B cell (primary cell): ENCODE measurements at regions not wholly inside any gene's neighbourhood (a gene's known extent, or its start where the extent isn't known, plus 50 kb on each side); places are given as distances from the start of the nearest gene placed in this dataset.

Experiments used
- EZH2 ChIP-seq: IDR thresholded peaks from 2 replicates; pipeline ENCODE4 v1.6.1; 2012; ENCODE audit warnings: borderline replicate concordance, low read depth, mild to moderate bottlenecking, moderate library complexity, low read length; ENCODE audit not compliant: insufficient read depth, poor library complexity, severe bottlenecking
- TF ChIP-seq, protein P1 (sequence below): fragments of 200-600 bp; IDR thresholded peaks from one replicate; pipeline ENCODE4 v1.8.0; 2022; ENCODE audit warnings: antibody characterized with exemption, mild to moderate bottlenecking

DNA sequence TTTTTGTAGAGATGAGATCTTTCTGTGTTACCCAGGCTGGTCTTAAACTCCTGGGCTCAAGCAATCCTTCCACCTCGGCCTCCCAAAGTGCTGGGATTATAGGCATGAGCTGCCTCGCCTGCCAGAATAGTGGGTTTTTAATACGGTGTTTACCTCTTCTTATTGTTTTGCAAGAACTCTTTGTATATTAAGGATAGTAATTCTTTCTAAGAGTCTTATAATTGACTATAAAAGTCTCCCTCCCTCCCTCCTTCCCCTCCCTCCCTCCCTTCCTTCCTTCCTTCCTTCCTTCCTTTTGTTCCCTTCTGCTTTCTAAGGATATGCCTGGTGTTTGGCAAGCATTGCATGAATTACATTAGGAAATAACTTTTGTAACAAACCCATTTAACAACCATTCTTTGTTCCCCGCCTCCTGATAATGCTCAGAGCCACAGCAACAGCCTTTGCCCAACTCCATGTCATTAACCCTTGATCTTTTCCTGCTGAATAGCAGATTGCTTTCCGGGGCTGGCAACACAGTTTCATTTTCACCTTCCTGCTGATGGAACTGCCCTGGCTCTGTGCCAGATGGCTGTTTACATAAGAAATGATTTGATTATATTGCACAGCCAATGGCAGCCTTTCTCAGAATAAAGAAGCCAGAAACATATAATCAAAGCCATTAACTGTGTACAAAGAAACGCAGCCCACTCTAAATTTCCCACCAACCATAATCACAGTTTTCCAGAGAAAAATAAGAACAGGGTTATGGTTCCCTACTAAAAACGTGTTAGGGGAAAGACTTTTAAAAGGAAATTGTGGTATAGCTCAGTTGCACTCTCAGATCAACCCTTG, 143.7 kb upstream of the PTPN1 start:
- TF ChIP-seq, protein P1, sequence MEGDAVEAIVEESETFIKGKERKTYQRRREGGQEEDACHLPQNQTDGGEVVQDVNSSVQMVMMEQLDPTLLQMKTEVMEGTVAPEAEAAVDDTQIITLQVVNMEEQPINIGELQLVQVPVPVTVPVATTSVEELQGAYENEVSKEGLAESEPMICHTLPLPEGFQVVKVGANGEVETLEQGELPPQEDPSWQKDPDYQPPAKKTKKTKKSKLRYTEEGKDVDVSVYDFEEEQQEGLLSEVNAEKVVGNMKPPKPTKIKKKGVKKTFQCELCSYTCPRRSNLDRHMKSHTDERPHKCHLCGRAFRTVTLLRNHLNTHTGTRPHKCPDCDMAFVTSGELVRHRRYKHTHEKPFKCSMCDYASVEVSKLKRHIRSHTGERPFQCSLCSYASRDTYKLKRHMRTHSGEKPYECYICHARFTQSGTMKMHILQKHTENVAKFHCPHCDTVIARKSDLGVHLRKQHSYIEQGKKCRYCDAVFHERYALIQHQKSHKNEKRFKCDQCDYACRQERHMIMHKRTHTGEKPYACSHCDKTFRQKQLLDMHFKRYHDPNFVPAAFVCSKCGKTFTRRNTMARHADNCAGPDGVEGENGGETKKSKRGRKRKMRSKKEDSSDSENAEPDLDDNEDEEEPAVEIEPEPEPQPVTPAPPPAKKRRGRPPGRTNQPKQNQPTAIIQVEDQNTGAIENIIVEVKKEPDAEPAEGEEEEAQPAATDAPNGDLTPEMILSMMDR = no peak
- no peak for TF ChIP-seq EZH2
